ENCODE measurements at regions not wholly inside any gene's neighbourhood (a gene's known extent, or its start where the extent isn't known, plus 50 kb on each side); places are given as distances from the start of the nearest gene placed in this dataset.

GRCh38 chr16:87178177-87178863 lies 138.9 kb downstream of the C16orf95 start:
- POLR2A ChIA-PET: no interaction called here
- H3K9me2 ChIP-seq (ENCODE audit: insufficient read depth, low read length): no peaks in the 10 kb centered on the region

GRCh38 chr16:87178977-87179376 lies 138.2 kb downstream of the C16orf95 start:
- Histone ChIP-seq H3K4me2 (ENCODE audit: low read length) (no peak overlapping the region), H3K4me3 (ENCODE audit: low read depth, low read length, poor library complexity, severe bottlenecking) (no peak overlapping the region), H4K20me1 (ENCODE audit: insufficient read depth, low read length) (no peaks in the 10 kb centered on the region), H3K9me2 (ENCODE audit: insufficient read depth, low read length) (no peaks in the 10 kb centered on the region), H3K27ac (ENCODE audit: low read depth, low read length, poor library complexity, severe bottlenecking) (no peak overlapping the region), H2AFZ (ENCODE audit: low read length) (no peak overlapping the region), H3K4me1 (ENCODE audit: insufficient read depth, low read length, poor library complexity, severe bottlenecking) (no peaks in the 10 kb centered on the region), H3K36me3 (ENCODE audit: insufficient read depth, low read length) (no peaks in the 10 kb centered on the region), H3K9me3 (ENCODE audit: low read length) (no peaks in the 10 kb centered on the region), H3K79me2 (ENCODE audit: insufficient read depth, low read depth, low read length) (no peaks in the 10 kb centered on the region)
- BruUV-seq (replicated peaks): no TSS peak
- POLR2A ChIA-PET: no interaction called here
- no peak for TF ChIP-seq CTCF (conservative IDR thresholded peaks at IDR 0.05; ENCODE audit: low read length)
- no peak for TF ChIP-seq EZH2phosphoT487 (IDR thresholded peaks at IDR 0.05; ENCODE audit: borderline replicate concordance, low read depth, low read length)
- intact Hi-C loops (cut with micrococcal nuclease; ENCODE audit: unreplicated experiment): no loop called here
- DNase-seq (ENCODE audit: low spot score): no peak
- CTCF ChIA-PET (ENCODE audit: unreplicated experiment): no interaction called here

More at GRCh38 chr16:87178177-87178863, 138.9 kb downstream of the C16orf95 start:
- H4K20me1 ChIP-seq (ENCODE audit: insufficient read depth, low read length): no peaks in the 10 kb centered on the region
- H3K79me2 ChIP-seq (ENCODE audit: insufficient read depth, low read depth, low read length): no peaks in the 10 kb centered on the region
- H2AFZ ChIP-seq (ENCODE audit: low read length): no peak overlapping the region
- H3K36me3 ChIP-seq (ENCODE audit: insufficient read depth, low read length): no peaks in the 10 kb centered on the region
- CTCF ChIA-PET (ENCODE audit: unreplicated experiment): no interaction called here
- H3K9me3 ChIP-seq (ENCODE audit: low read length): no peaks in the 10 kb centered on the region
- no peak for DNase-seq (ENCODE audit: low spot score)
- no peak overlapping the region for H3K27ac ChIP-seq (ENCODE audit: low read depth, low read length, poor library complexity, severe bottlenecking)
- no peak overlapping the region for H3K4me2 ChIP-seq (ENCODE audit: low read length)
- BruUV-seq (replicated peaks): no TSS peak
- H3K4me3 ChIP-seq (ENCODE audit: low read depth, low read length, poor library complexity, severe bottlenecking): no peak overlapping the region
- intact Hi-C loops (cut with micrococcal nuclease; ENCODE audit: unreplicated experiment): no loop called here
- H3K4me1 ChIP-seq (ENCODE audit: insufficient read depth, low read length, poor library complexity, severe bottlenecking): no peaks in the 10 kb centered on the region
- no peak for TF ChIP-seq CTCF (conservative IDR thresholded peaks at IDR 0.05; ENCODE audit: low read length)

GRCh38 chr16:87180069-87180468 lies 137.1 kb downstream of the C16orf95 start:
- BruUV-seq (replicated peaks): no TSS peak
- no peak overlapping the region for H2AFZ ChIP-seq (ENCODE audit: low read length)

More at GRCh38 chr16:87180069-87180468, 137.1 kb downstream of the C16orf95 start:
- POLR2A ChIA-PET: no interaction called here
- Histone ChIP-seq H3K9me2 (ENCODE audit: insufficient read depth, low read length) (no peaks in the 10 kb centered on the region), H3K4me3 (ENCODE audit: low read depth, low read length, poor library complexity, severe bottlenecking) (no peak overlapping the region), H3K9me3 (ENCODE audit: low read length) (no peaks in the 10 kb centered on the region), H3K36me3 (ENCODE audit: insufficient read depth, low read length) (no peaks in the 10 kb centered on the region), H3K79me2 (ENCODE audit: insufficient read depth, low read depth, low read length) (no peaks in the 10 kb centered on the region), H3K27ac (ENCODE audit: low read depth, low read length, poor library complexity, severe bottlenecking) (no peak overlapping the region), H4K20me1 (ENCODE audit: insufficient read depth, low read length) (no peaks in the 10 kb centered on the region), H3K4me1 (ENCODE audit: insufficient read depth, low read length, poor library complexity, severe bottlenecking) (no peaks in the 10 kb centered on the region), H3K4me2 (ENCODE audit: low read length) (no peak overlapping the region)
- CTCF ChIA-PET (ENCODE audit: unreplicated experiment): no interaction called here
- no peak for TF ChIP-seq CTCF (conservative IDR thresholded peaks at IDR 0.05; ENCODE audit: low read length)
- TF ChIP-seq EZH2phosphoT487 (IDR thresholded peaks at IDR 0.05; ENCODE audit: borderline replicate concordance, low read depth, low read length): no peak
- no peak for DNase-seq (ENCODE audit: low spot score)
- intact Hi-C loops (cut with micrococcal nuclease; ENCODE audit: unreplicated experiment): no loop called here

Data from OCI-LY7 (cell line).